ENCODE measurements at regions not wholly inside any gene's neighbourhood (a gene's known extent, or its start where the extent isn't known, plus 50 kb on each side); places are given as distances from the start of the nearest gene placed in this dataset.

GRCh38 chr2:83579507-83579906 lies 879.6 kb downstream of the SUCLG1 start:
- intact Hi-C loops (cut with DNase I; ENCODE audit: low total_unique reads) = no loop called here
- no peaks in the 10 kb centered on the region for H3K4me1 ChIP-seq
- no peak for DNase-seq
- H3K9me3 ChIP-seq = no peaks in the 10 kb centered on the region
- 30 to 45% methylated on average over 1 of the region's 1 CpG for WGBS, 2 donors
- H3K4me3 ChIP-seq = no peak overlapping the region
- no peak overlapping the region for H3K27ac ChIP-seq
- no peak for TF ChIP-seq POLR2A (IDR thresholded peaks at IDR 0.05)
- TF ChIP-seq CTCF (IDR thresholded peaks at IDR 0.05) = no peak
- no peaks in the 10 kb centered on the region for H3K27me3 ChIP-seq
- no peaks in the 10 kb centered on the region for H3K36me3 ChIP-seq (ENCODE audit: low read depth, missing control alignments)

GRCh38 chr2:83578405-83578804 lies 880.7 kb downstream of the SUCLG1 start:
- WGBS, 2 donors = 80 to 88% methylated on average over 2 of the region's 2 CpGs

GRCh38 chr2:83574614-83575013 lies 884.5 kb downstream of the SUCLG1 start:
- DNase-seq = no peak
- intact Hi-C loops (cut with DNase I; ENCODE audit: low total_unique reads) = no loop called here
- no peak for TF ChIP-seq CTCF (IDR thresholded peaks at IDR 0.05)
- TF ChIP-seq POLR2A (IDR thresholded peaks at IDR 0.05) = no peak
- Histone ChIP-seq H3K36me3 (ENCODE audit: low read depth, missing control alignments) (no peaks in the 10 kb centered on the region), H3K4me1 (no peaks in the 10 kb centered on the region), H3K4me3 (no peak overlapping the region), H3K27ac (no peak overlapping the region), H3K27me3 (no peaks in the 10 kb centered on the region), H3K9me3 (no peaks in the 10 kb centered on the region)
- WGBS, 2 donors = 100% methylated on average over 1 of the region's 1 CpG

More at GRCh38 chr2:83578405-83578804, 880.7 kb downstream of the SUCLG1 start:
- H3K27me3 ChIP-seq = no peaks in the 10 kb centered on the region
- H3K27ac ChIP-seq = no peak overlapping the region
- H3K4me3 ChIP-seq = no peak overlapping the region
- no peak for TF ChIP-seq POLR2A (IDR thresholded peaks at IDR 0.05)
- no peak for TF ChIP-seq CTCF (IDR thresholded peaks at IDR 0.05)
- no peaks in the 10 kb centered on the region for H3K36me3 ChIP-seq (ENCODE audit: low read depth, missing control alignments)
- DNase-seq = no peak
- no peaks in the 10 kb centered on the region for H3K4me1 ChIP-seq
- H3K9me3 ChIP-seq = no peaks in the 10 kb centered on the region
- intact Hi-C loops (cut with DNase I; ENCODE audit: low total_unique reads) = no loop called here

- Histone ChIP-seq H3K27me3 (no peaks in the 10 kb centered on the region), H3K9me3 (no peaks in the 10 kb centered on the region), H3K27ac (no peak overlapping the region), H3K36me3 (ENCODE audit: low read depth, missing control alignments) (no peaks in the 10 kb centered on the region), H3K4me3 (no peak overlapping the region), H3K4me1 (no peaks in the 10 kb centered on the region)
- TF ChIP-seq CTCF (IDR thresholded peaks at IDR 0.05) (no peak), POLR2A (IDR thresholded peaks at IDR 0.05) (no peak)
- WGBS, 2 donors = 91 to 94% methylated on average over 5 of the region's 5 CpGs
- intact Hi-C loops (cut with DNase I; ENCODE audit: low total_unique reads) = no loop called here
- DNase-seq = no peak
Measured at GRCh38 chr2:83573060-83573459, 886.0 kb downstream of the SUCLG1 start.

GRCh38 chr2:83572400-83572799 lies 886.7 kb downstream of the SUCLG1 start:
- DNase-seq = no peak
- 94 to 95% methylated on average over 3 of the region's 3 CpGs for WGBS, 2 donors
- Histone ChIP-seq H3K27ac (no peak overlapping the region), H3K27me3 (no peaks in the 10 kb centered on the region), H3K4me3 (no peak overlapping the region), H3K4me1 (no peaks in the 10 kb centered on the region), H3K36me3 (ENCODE audit: low read depth, missing control alignments) (no peaks in the 10 kb centered on the region), H3K9me3 (no peaks in the 10 kb centered on the region)
- intact Hi-C loops (cut with DNase I; ENCODE audit: low total_unique reads) = no loop called here
- TF ChIP-seq CTCF (IDR thresholded peaks at IDR 0.05) (no peak), POLR2A (IDR thresholded peaks at IDR 0.05) (no peak)

Data from testis (tissue), 2 donors.